ENCODE measurements at regions not wholly inside any gene's neighbourhood (a gene's known extent, or its start where the extent isn't known, plus 50 kb on each side); places are given as distances from the start of the nearest gene placed in this dataset.
"Not testable (repeated sequence)": the region's sequence is repeated elsewhere in the genome, so short reads cannot be mapped to it uniquely, and the experiment has no call there.

DNA sequence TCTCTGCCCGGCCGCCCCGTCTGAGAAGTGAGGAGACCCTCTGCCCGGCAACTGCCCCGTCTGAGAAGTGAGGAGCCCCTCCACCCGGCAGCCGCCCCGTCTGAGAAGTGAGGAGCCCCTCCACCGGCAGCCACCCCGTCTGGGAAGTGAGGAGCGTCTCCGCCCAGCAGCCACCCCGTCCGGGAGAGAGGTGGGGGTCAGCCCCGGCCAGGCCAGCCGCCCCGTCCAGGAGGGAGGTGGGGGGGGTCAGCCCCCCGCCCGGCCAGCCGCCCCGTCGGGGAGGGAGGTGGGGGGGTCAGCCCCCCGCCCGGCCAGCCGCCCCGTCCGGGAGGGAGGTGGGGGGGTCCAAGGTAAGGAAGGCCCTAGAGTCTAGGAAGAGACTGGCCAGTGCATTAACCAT is 53.2 kb upstream of the LANCL2 start:
- TF ChIP-seq, protein P1, sequence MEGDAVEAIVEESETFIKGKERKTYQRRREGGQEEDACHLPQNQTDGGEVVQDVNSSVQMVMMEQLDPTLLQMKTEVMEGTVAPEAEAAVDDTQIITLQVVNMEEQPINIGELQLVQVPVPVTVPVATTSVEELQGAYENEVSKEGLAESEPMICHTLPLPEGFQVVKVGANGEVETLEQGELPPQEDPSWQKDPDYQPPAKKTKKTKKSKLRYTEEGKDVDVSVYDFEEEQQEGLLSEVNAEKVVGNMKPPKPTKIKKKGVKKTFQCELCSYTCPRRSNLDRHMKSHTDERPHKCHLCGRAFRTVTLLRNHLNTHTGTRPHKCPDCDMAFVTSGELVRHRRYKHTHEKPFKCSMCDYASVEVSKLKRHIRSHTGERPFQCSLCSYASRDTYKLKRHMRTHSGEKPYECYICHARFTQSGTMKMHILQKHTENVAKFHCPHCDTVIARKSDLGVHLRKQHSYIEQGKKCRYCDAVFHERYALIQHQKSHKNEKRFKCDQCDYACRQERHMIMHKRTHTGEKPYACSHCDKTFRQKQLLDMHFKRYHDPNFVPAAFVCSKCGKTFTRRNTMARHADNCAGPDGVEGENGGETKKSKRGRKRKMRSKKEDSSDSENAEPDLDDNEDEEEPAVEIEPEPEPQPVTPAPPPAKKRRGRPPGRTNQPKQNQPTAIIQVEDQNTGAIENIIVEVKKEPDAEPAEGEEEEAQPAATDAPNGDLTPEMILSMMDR (conservative IDR thresholded peaks at IDR 0.05): not testable (repeated sequence)
- TF ChIP-seq EZH2 (IDR thresholded peaks at IDR 0.05; ENCODE audit: low read depth): not testable (repeated sequence)
